SK-N-MC (cell line): ENCODE measurements at regions not wholly inside any gene's neighbourhood (a gene's known extent, or its start where the extent isn't known, plus 50 kb on each side); places are given as distances from the start of the nearest gene placed in this dataset.

ENCODE experiments used
- DNase-seq: peaks from one replicate; pipeline ENCODE4 v3.0.0-alpha.2; 2011; ENCODE audit warnings: low read depth, low spot score
- H3K27ac ChIP-seq: fragments of 200-600 bp; sonication (generic); 2 replicates; pipeline ENCODE4 v1.5.1; 2016; ENCODE audit warnings: mixed run types
- H3K36me3 ChIP-seq: fragments of 200-600 bp; sonication (generic); 2 replicates; pipeline ENCODE4 v1.6.1; 2017; ENCODE audit warnings: antibody characterized with exemption, low read length, mixed read lengths; ENCODE audit not compliant: insufficient read depth
- H3K4me3 ChIP-seq: fragments of 200-600 bp; sonication (generic); 2 replicates; pipeline ENCODE4 v1.5.1; 2016
- H3K9ac ChIP-seq: fragments of 200-600 bp; sonication (generic); 2 replicates; pipeline ENCODE4 v1.8.0; 2017; ENCODE audit warnings: mixed run types, mixed read lengths; ENCODE audit not compliant: insufficient read length
- H3K9me3 ChIP-seq: fragments of 200-600 bp; sonication (generic); 2 replicates; pipeline ENCODE4 v1.6.1; 2017; ENCODE audit warnings: low read depth, mild to moderate bottlenecking, antibody characterized with exemption, low read length, moderate library complexity, mixed read lengths
- EZH2 ChIP-seq: fragments of 200-600 bp; sonication (generic); IDR thresholded peaks from one replicate; pipeline ENCODE4 v1.6.1; 2017; ENCODE audit warnings: antibody characterized with exemption
- FOXP2 ChIP-seq: optimal IDR thresholded peaks from 2 replicates; pipeline ENCODE3; 2011; ENCODE audit warnings: mild to moderate bottlenecking, moderate library complexity; ENCODE audit not compliant: insufficient read depth; ENCODE audit errors: extremely low read length, control extremely low read depth
- POLR2AphosphoS5 ChIP-seq: IDR thresholded peaks from 2 replicates; pipeline ENCODE4 v1.6.1; 2012; ENCODE audit warnings: mild to moderate bottlenecking, low read depth, low read length, borderline replicate concordance

- H3K36me3 ChIP-seq, result no peaks in the 10 kb centered on the region
- H3K9ac ChIP-seq, result no peak overlapping the region
- TF ChIP-seq FOXP2, result no peak
- TF ChIP-seq EZH2, result no peak
- no peak for TF ChIP-seq POLR2AphosphoS5
- no peak for DNase-seq
- no peaks in the 10 kb centered on the region for H3K9me3 ChIP-seq
- H3K27ac ChIP-seq, result no peak overlapping the region
- H3K4me3 ChIP-seq, result no peak overlapping the region
These were observed 120.4 kb downstream of the TOMM20 start for GRCh38 chr1:235008239-235008638.

- Histone ChIP-seq H3K27ac (no peak overlapping the region), H3K36me3 (no peaks in the 10 kb centered on the region), H3K4me3 (no peak overlapping the region), H3K9me3 (no peaks in the 10 kb centered on the region), H3K9ac (no peak overlapping the region)
- TF ChIP-seq POLR2AphosphoS5 (no peak), FOXP2 (no peak), EZH2 (no peak)
- no peak for DNase-seq
These were observed 121.8 kb downstream of the TOMM20 start for GRCh38 chr1:235006816-235007215.

- DNase-seq, result no peak
- Histone ChIP-seq H3K9me3 (no peaks in the 10 kb centered on the region), H3K27ac (no peak overlapping the region), H3K4me3 (no peak overlapping the region), H3K9ac (no peak overlapping the region), H3K36me3 (no peaks in the 10 kb centered on the region)
- no peak for TF ChIP-seq POLR2AphosphoS5
- TF ChIP-seq EZH2, result no peak
- TF ChIP-seq FOXP2, result no peak
These were observed 122.4 kb downstream of the TOMM20 start for GRCh38 chr1:235006132-235006721.

- H3K27ac ChIP-seq, result no peak overlapping the region
These were observed 123.7 kb downstream of the TOMM20 start for GRCh38 chr1:235004840-235005391.

GRCh38 chr1:235004276-235004675 is 124.4 kb downstream of the TOMM20 start:
- no peak overlapping the region for H3K4me3 ChIP-seq
- no peak overlapping the region for H3K27ac ChIP-seq
- H3K9ac ChIP-seq, result no peak overlapping the region
- DNase-seq, result no peak
- no peaks in the 10 kb centered on the region for H3K36me3 ChIP-seq
- TF ChIP-seq FOXP2 (no peak), POLR2AphosphoS5 (no peak), EZH2 (no peak)
- no peaks in the 10 kb centered on the region for H3K9me3 ChIP-seq

More at GRCh38 chr1:235004840-235005391, 123.7 kb downstream of the TOMM20 start:
- no peak for TF ChIP-seq EZH2
- no peak for TF ChIP-seq POLR2AphosphoS5
- TF ChIP-seq FOXP2, result no peak
- H3K4me3 ChIP-seq, result no peak overlapping the region
- no peak for DNase-seq
- H3K36me3 ChIP-seq, result no peaks in the 10 kb centered on the region
- H3K9me3 ChIP-seq, result no peaks in the 10 kb centered on the region
- H3K9ac ChIP-seq, result no peak overlapping the region

GRCh38 chr1:235002706-235003300 is 125.8 kb downstream of the TOMM20 start:
- no peak overlapping the region for H3K4me3 ChIP-seq
- H3K9ac ChIP-seq, result no peak overlapping the region
- no peak overlapping the region for H3K27ac ChIP-seq
- no peak for TF ChIP-seq POLR2AphosphoS5
- no peak for TF ChIP-seq EZH2
- DNase-seq, result no peak
- no peaks in the 10 kb centered on the region for H3K9me3 ChIP-seq
- H3K36me3 ChIP-seq, result no peaks in the 10 kb centered on the region

- Histone ChIP-seq H3K4me3 (no peak overlapping the region), H3K36me3 (no peaks in the 10 kb centered on the region), H3K27ac (no peak overlapping the region), H3K9me3 (no peaks in the 10 kb centered on the region), H3K9ac (no peak overlapping the region)
- no peak for DNase-seq
- TF ChIP-seq FOXP2, result no peak
- no peak for TF ChIP-seq POLR2AphosphoS5
- TF ChIP-seq EZH2, result no peak
These were observed 129.1 kb downstream of the TOMM20 start for GRCh38 chr1:234999513-234999940.

GRCh38 chr1:234997896-234998741 is 130.5 kb downstream of the TOMM20 start:
- Histone ChIP-seq H3K9ac (no peak overlapping the region), H3K36me3 (no peaks in the 10 kb centered on the region), H3K9me3 (no peaks in the 10 kb centered on the region), H3K27ac (no peak overlapping the region), H3K4me3 (no peak overlapping the region)
- TF ChIP-seq FOXP2 (no peak), POLR2AphosphoS5 (no peak), EZH2 (no peak)
- DNase-seq, result no peak
